ENCODE measurements at regions not wholly inside any gene's neighbourhood (a gene's known extent, or its start where the extent isn't known, plus 50 kb on each side); places are given as distances from the start of the nearest gene placed in this dataset.
A peak's percentile ranks its signal among the peaks of the same experiment; 100 is the strongest.
"Not testable (repeated sequence)": the region's sequence is repeated elsewhere in the genome, so short reads cannot be mapped to it uniquely, and the experiment has no call there.

GRCh38 chr6:51214442-51214841 is 395.8 kb downstream of the TFAP2B start:
- H3K4me1 Mint-ChIP-seq, result peaks cover 0 to 1% (median 0%) of the 10 kb centered on the region in 3 donors
- peaks cover 1% of the 10 kb centered on the region for H3K27me3 Mint-ChIP-seq
- no peak overlapping the region for H3K27ac Mint-ChIP-seq
- no peaks in the 10 kb centered on the region for H3K9me3 Mint-ChIP-seq
- H3K4me3 Mint-ChIP-seq, result no peak overlapping the region
- no peaks in the 10 kb centered on the region for H3K36me3 Mint-ChIP-seq

GRCh38 chr6:51218181-51218580 is 399.5 kb downstream of the TFAP2B start:
- Mint-ChIP-seq H3K4me1 (peaks cover 0 to 1% (median 0%) of the 10 kb centered on the region in 3 donors), H3K36me3 (no peaks in the 10 kb centered on the region), H3K27me3 (no peaks in the 10 kb centered on the region), H3K9me3 (no peaks in the 10 kb centered on the region), H3K4me3 (no peak overlapping the region), H3K27ac (no peak overlapping the region)

GRCh38 chr6:51224580-51225240 is 406.0 kb downstream of the TFAP2B start:
- H3K36me3 Mint-ChIP-seq, H3K27ac Mint-ChIP-seq, H3K27me3 Mint-ChIP-seq, H3K4me3 Mint-ChIP-seq, H3K4me1 Mint-ChIP-seq, H3K9me3 Mint-ChIP-seq: not testable (repeated sequence)

- no peaks in the 10 kb centered on the region for H3K27me3 Mint-ChIP-seq
- H3K4me3 Mint-ChIP-seq, result no peak overlapping the region
- H3K4me1 Mint-ChIP-seq, result no peaks in the 10 kb centered on the region
- H3K36me3 Mint-ChIP-seq, result no peaks in the 10 kb centered on the region
- H3K9me3 Mint-ChIP-seq, result peaks cover 0 to 5% (median 0%) of the 10 kb centered on the region in 3 donors
- H3K27ac Mint-ChIP-seq, result no peak overlapping the region
Observed at GRCh38 chr6:51241376-51241775, 422.7 kb downstream of the TFAP2B start.

GRCh38 chr6:51249798-51250197 is 431.1 kb downstream of the TFAP2B start:
- Mint-ChIP-seq H3K36me3 (peaks cover 1% of the 10 kb centered on the region), H3K9me3 (peaks cover 0 to 10% (median 0%) of the 10 kb centered on the region in 3 donors), H3K4me1 (no peaks in the 10 kb centered on the region), H3K4me3 (no peak overlapping the region), H3K27me3 (no peaks in the 10 kb centered on the region), H3K27ac (no peak overlapping the region)

GRCh38 chr6:51250317-51250716 is 431.6 kb downstream of the TFAP2B start:
- peaks cover 0 to 10% (median 0%) of the 10 kb centered on the region in 3 donors for H3K9me3 Mint-ChIP-seq
- H3K36me3 Mint-ChIP-seq, result peaks cover 1% of the 10 kb centered on the region
- H3K27me3 Mint-ChIP-seq, result no peaks in the 10 kb centered on the region
- H3K4me1 Mint-ChIP-seq, result no peaks in the 10 kb centered on the region
- H3K27ac Mint-ChIP-seq, result no peak overlapping the region
- no peak overlapping the region for H3K4me3 Mint-ChIP-seq

GRCh38 chr6:51257938-51258337 is 439.3 kb downstream of the TFAP2B start:
- Mint-ChIP-seq H3K27ac (no peak overlapping the region), H3K4me1 (no peaks in the 10 kb centered on the region), H3K4me3 (no peak overlapping the region), H3K27me3 (peaks cover 1% of the 10 kb centered on the region), H3K9me3 (no peaks in the 10 kb centered on the region), H3K36me3 (no peaks in the 10 kb centered on the region)

- Mint-ChIP-seq H3K4me3 (no peak overlapping the region), H3K36me3 (no peaks in the 10 kb centered on the region), H3K27ac (no peak overlapping the region), H3K9me3 (no peaks in the 10 kb centered on the region), H3K4me1 (no peaks in the 10 kb centered on the region), H3K27me3 (peaks cover 1% of the 10 kb centered on the region)
Observed at GRCh38 chr6:51260003-51260402, 441.3 kb downstream of the TFAP2B start.

- Mint-ChIP-seq H3K27me3 (peaks cover 2% of the 10 kb centered on the region), H3K4me1 (peaks cover 0 to 1% (median 0%) of the 10 kb centered on the region in 3 donors), H3K9me3 (peaks cover 0 to under 1% (median 0%) of the 10 kb centered on the region in 3 donors), H3K27ac (no peak overlapping the region), H3K36me3 (peaks cover under 1% of the 10 kb centered on the region), H3K4me3 (no peak overlapping the region)
Observed at GRCh38 chr6:51261691-51262090, 443.0 kb downstream of the TFAP2B start.

GRCh38 chr6:51265426-51265825 is 446.8 kb downstream of the TFAP2B start:
- H3K27me3 Mint-ChIP-seq, result peaks cover 1% of the 10 kb centered on the region
- peaks cover 2% of the 10 kb centered on the region for H3K36me3 Mint-ChIP-seq
- no peak overlapping the region for H3K4me3 Mint-ChIP-seq
- peaks cover 0 to 1% (median 0%) of the 10 kb centered on the region in 3 donors for H3K4me1 Mint-ChIP-seq
- H3K9me3 Mint-ChIP-seq, result peaks cover 0 to 3% (median 0%) of the 10 kb centered on the region in 3 donors
- H3K27ac Mint-ChIP-seq, result no peak overlapping the region

- Mint-ChIP-seq H3K9me3 (peaks cover 0 to 3% (median 2%) of the 10 kb centered on the region in 3 donors), H3K27ac (peak overlapping the region in 1 of 3 donors; percentile 7), H3K4me3 (no peak overlapping the region), H3K4me1 (peaks cover 0 to 1% (median 0%) of the 10 kb centered on the region in 3 donors), H3K27me3 (peaks cover 1% of the 10 kb centered on the region), H3K36me3 (peaks cover 2% of the 10 kb centered on the region)
Observed at GRCh38 chr6:51266604-51267003, 447.9 kb downstream of the TFAP2B start.

- Mint-ChIP-seq H3K9me3 (peaks cover 0 to 3% (median 2%) of the 10 kb centered on the region in 3 donors), H3K36me3 (peaks cover 2% of the 10 kb centered on the region), H3K4me1 (peaks cover 0 to 1% (median 0%) of the 10 kb centered on the region in 3 donors), H3K27ac (no peak overlapping the region), H3K4me3 (no peak overlapping the region), H3K27me3 (peaks cover 1% of the 10 kb centered on the region)
Observed at GRCh38 chr6:51268666-51269065, 450.0 kb downstream of the TFAP2B start.

GRCh38 chr6:51269876-51270275 is 451.2 kb downstream of the TFAP2B start:
- Mint-ChIP-seq H3K9me3 (peaks cover 0 to 3% (median 2%) of the 10 kb centered on the region in 3 donors), H3K27me3 (peaks cover 1% of the 10 kb centered on the region), H3K36me3 (peaks cover 2% of the 10 kb centered on the region), H3K4me1 (peaks cover 0 to 1% (median 0%) of the 10 kb centered on the region in 3 donors), H3K27ac (no peak overlapping the region), H3K4me3 (no peak overlapping the region)

- Mint-ChIP-seq H3K36me3 (peaks cover 2% of the 10 kb centered on the region), H3K4me1 (no peaks in the 10 kb centered on the region), H3K4me3 (no peak overlapping the region), H3K27ac (no peak overlapping the region), H3K27me3 (no peaks in the 10 kb centered on the region), H3K9me3 (peaks cover 0 to 3% (median 2%) of the 10 kb centered on the region in 3 donors)
Observed at GRCh38 chr6:51271615-51272014, 452.9 kb downstream of the TFAP2B start.

GRCh38 chr6:51273228-51273961 is 454.7 kb downstream of the TFAP2B start:
- Mint-ChIP-seq H3K36me3 (no peaks in the 10 kb centered on the region), H3K4me3 (no peak overlapping the region), H3K4me1 (no peaks in the 10 kb centered on the region), H3K27me3 (no peaks in the 10 kb centered on the region), H3K27ac (no peak overlapping the region), H3K9me3 (peaks cover 0 to 2% (median 0%) of the 10 kb centered on the region in 3 donors)

GRCh38 chr6:51277474-51277873 is 458.8 kb downstream of the TFAP2B start:
- Mint-ChIP-seq H3K36me3 (no peaks in the 10 kb centered on the region), H3K4me3 (no peak overlapping the region), H3K4me1 (no peaks in the 10 kb centered on the region), H3K27me3 (no peaks in the 10 kb centered on the region), H3K9me3 (peaks cover 0 to 2% (median 0%) of the 10 kb centered on the region in 3 donors), H3K27ac (no peak overlapping the region)
